Neural progenitor cell (in vitro differentiated cells): ENCODE measurements at regions not wholly inside any gene's neighbourhood (a gene's known extent, or its start where the extent isn't known, plus 50 kb on each side); places are given as distances from the start of the nearest gene placed in this dataset.
"Not testable (repeated sequence)": the region's sequence is repeated elsewhere in the genome, so short reads cannot be mapped to it uniquely, and the experiment has no call there.

Source experiments
- DNase-seq: peaks from one replicate; pipeline ENCODE4 v3.0.0-alpha.2; 2016; ENCODE audit warnings: low spot score
- H2AFZ ChIP-seq: fragments of 200-600 bp; sonication (generic); replicated peaks from 2 replicates; pipeline ENCODE4 v1.6.1; 2016; ENCODE audit warnings: antibody characterized with exemption
- H3F3A ChIP-seq: fragments of 200-600 bp; sonication (generic); 2 replicates; pipeline ENCODE4 v1.6.1; 2016; ENCODE audit warnings: antibody characterized with exemption, low read depth
- H3K27ac ChIP-seq: fragments of 200-600 bp; sonication (generic); 2 replicates; pipeline ENCODE4 v1.5.1; 2016; ENCODE audit warnings: mild to moderate bottlenecking
- H3K27me3 ChIP-seq: fragments of 200-600 bp; sonication (generic); 2 replicates; pipeline ENCODE4 v1.6.1; 2016; ENCODE audit warnings: mild to moderate bottlenecking, moderate library complexity
- H3K36me3 ChIP-seq: fragments of 200-600 bp; sonication (generic); 2 replicates; pipeline ENCODE4 v1.5.1; 2016
- H3K4me1 ChIP-seq: fragments of 200-600 bp; sonication (generic); 2 replicates; pipeline ENCODE4 v1.6.1; 2016; ENCODE audit warnings: mixed run types
- H3K4me2 ChIP-seq: fragments of 200-600 bp; sonication (generic); 2 replicates; pipeline ENCODE4 v1.6.1; 2016
- H3K4me3 ChIP-seq: fragments of 200-600 bp; sonication (generic); 2 replicates; pipeline ENCODE4 v1.5.1; 2016
- H3K79me2 ChIP-seq: fragments of 200-600 bp; sonication (generic); 2 replicates; pipeline ENCODE4 v1.6.1; 2016; ENCODE audit warnings: low read depth
- H3K9ac ChIP-seq: fragments of 200-600 bp; sonication (generic); 2 replicates; pipeline ENCODE4 v1.6.1; 2016
- H3K9me3 ChIP-seq: fragments of 200-600 bp; sonication (generic); 2 replicates; pipeline ENCODE4 v1.5.1; 2016; ENCODE audit warnings: low read depth
- H4K20me1 ChIP-seq: fragments of 200-600 bp; sonication (generic); 2 replicates; pipeline ENCODE4 v1.6.1; 2016; ENCODE audit warnings: low read depth
- H3K27ac Mint-ChIP-seq: 3 replicates; pipeline ENCODE4 v1.8.0; 2021; ENCODE audit warnings: mixed read lengths
- H3K27me3 Mint-ChIP-seq: 2 replicates; pipeline ENCODE4 v1.8.0; 2022; ENCODE audit warnings: low read depth, mild to moderate bottlenecking, inconsistent platforms, moderate library complexity, mixed read lengths; ENCODE audit not compliant: insufficient read depth
- H3K36me3 Mint-ChIP-seq: 3 replicates; pipeline ENCODE4 v1.8.0; 2021; ENCODE audit warnings: mixed read lengths
- H3K4me1 Mint-ChIP-seq: 3 replicates; pipeline ENCODE4 v1.8.0; 2021; ENCODE audit warnings: mixed read lengths
- H3K4me3 Mint-ChIP-seq: 3 replicates; pipeline ENCODE4 v1.8.0; 2021; ENCODE audit warnings: mild to moderate bottlenecking, moderate library complexity, mixed read lengths
- H3K9me3 Mint-ChIP-seq: 3 replicates; pipeline ENCODE4 v1.8.0; 2020; ENCODE audit warnings: mixed read lengths
- CTCF ChIP-seq: fragments of 200-600 bp; sonication (generic); IDR thresholded peaks from 2 replicates; pipeline ENCODE4 v1.5.1; 2017; ENCODE audit warnings: antibody characterized with exemption, mild to moderate bottlenecking

- not testable (repeated sequence) for H3K79me2 ChIP-seq, H3K4me1 ChIP-seq, DNase-seq, H3K4me1 Mint-ChIP-seq, H3F3A ChIP-seq, H3K4me2 ChIP-seq, H3K9ac ChIP-seq, H3K36me3 Mint-ChIP-seq, H3K9me3 Mint-ChIP-seq, H3K27ac Mint-ChIP-seq, H2AFZ ChIP-seq, H3K27ac ChIP-seq, H3K27me3 ChIP-seq, H3K36me3 ChIP-seq, H3K27me3 Mint-ChIP-seq, H3K9me3 ChIP-seq, H4K20me1 ChIP-seq, H3K4me3 ChIP-seq, H3K4me3 Mint-ChIP-seq
These were observed 230.5 kb upstream of the NOTCH2NLA start for GRCh38 chr1:146459308-146459707.

- not testable (repeated sequence) for H3K27me3 Mint-ChIP-seq, H3K4me1 ChIP-seq, H3K27ac ChIP-seq, H3K27ac Mint-ChIP-seq, H3K36me3 ChIP-seq, H3K27me3 ChIP-seq, H3K36me3 Mint-ChIP-seq, H3K9me3 Mint-ChIP-seq, H3K79me2 ChIP-seq, H3K4me1 Mint-ChIP-seq, H3F3A ChIP-seq, H3K4me2 ChIP-seq, H4K20me1 ChIP-seq, DNase-seq, H3K4me3 ChIP-seq, H2AFZ ChIP-seq, H3K4me3 Mint-ChIP-seq, H3K9me3 ChIP-seq, H3K9ac ChIP-seq
These were observed 220.0 kb upstream of the NOTCH2NLA start for GRCh38 chr1:146448877-146449246.

GRCh38 chr1:146448212-146448876 lies 219.5 kb upstream of the NOTCH2NLA start:
- not testable (repeated sequence) for H3K79me2 ChIP-seq, H3K27me3 Mint-ChIP-seq, H3K9ac ChIP-seq, H3F3A ChIP-seq, H2AFZ ChIP-seq, DNase-seq, H4K20me1 ChIP-seq, H3K4me2 ChIP-seq, H3K4me1 ChIP-seq, H3K4me3 ChIP-seq, H3K27me3 ChIP-seq, H3K4me1 Mint-ChIP-seq, H3K4me3 Mint-ChIP-seq, H3K9me3 ChIP-seq, H3K36me3 ChIP-seq, H3K27ac ChIP-seq, H3K27ac Mint-ChIP-seq, H3K36me3 Mint-ChIP-seq, H3K9me3 Mint-ChIP-seq
- TF ChIP-seq CTCF, result peak; percentile 47

GRCh38 chr1:146443871-146444222 lies 215.0 kb upstream of the NOTCH2NLA start:
- H3K27me3 Mint-ChIP-seq, H3K9me3 Mint-ChIP-seq, H3F3A ChIP-seq, H3K36me3 Mint-ChIP-seq, H3K4me1 Mint-ChIP-seq, H3K9me3 ChIP-seq, H3K36me3 ChIP-seq, H2AFZ ChIP-seq, H3K27ac Mint-ChIP-seq, H3K27me3 ChIP-seq, H3K27ac ChIP-seq, H3K4me3 Mint-ChIP-seq, H3K4me3 ChIP-seq, H3K4me2 ChIP-seq, H4K20me1 ChIP-seq, H3K79me2 ChIP-seq, H3K9ac ChIP-seq, H3K4me1 ChIP-seq: not testable (repeated sequence)
- peak; percentile 1 for DNase-seq

GRCh38 chr1:146443088-146443870 lies 214.5 kb upstream of the NOTCH2NLA start:
- H3K4me3 Mint-ChIP-seq, DNase-seq, H3K36me3 ChIP-seq, H3K27me3 Mint-ChIP-seq, H3K27ac ChIP-seq, H3K4me1 ChIP-seq, H3K4me3 ChIP-seq, H3F3A ChIP-seq, H3K4me1 Mint-ChIP-seq, H3K36me3 Mint-ChIP-seq, H4K20me1 ChIP-seq, H3K27ac Mint-ChIP-seq, H3K27me3 ChIP-seq, H2AFZ ChIP-seq, H3K9ac ChIP-seq, H3K9me3 ChIP-seq, H3K9me3 Mint-ChIP-seq, H3K79me2 ChIP-seq, H3K4me2 ChIP-seq: not testable (repeated sequence)

- H3F3A ChIP-seq, H3K4me3 ChIP-seq, H3K36me3 ChIP-seq, H3K9ac ChIP-seq, H3K27ac Mint-ChIP-seq, H3K27me3 ChIP-seq, H4K20me1 ChIP-seq, H3K36me3 Mint-ChIP-seq, H3K4me3 Mint-ChIP-seq, H3K4me1 Mint-ChIP-seq, H3K9me3 ChIP-seq, H3K79me2 ChIP-seq, DNase-seq, H3K9me3 Mint-ChIP-seq, H2AFZ ChIP-seq, H3K4me1 ChIP-seq, H3K27ac ChIP-seq, H3K27me3 Mint-ChIP-seq, H3K4me2 ChIP-seq: not testable (repeated sequence)
These were observed 209.7 kb upstream of the NOTCH2NLA start for GRCh38 chr1:146438543-146438942.

- not testable (repeated sequence) for H3K4me1 Mint-ChIP-seq, H3K36me3 ChIP-seq
These were observed 187.8 kb upstream of the NOTCH2NLA start for GRCh38 chr1:146416642-146417041.

More at GRCh38 chr1:146416642-146417041, 187.8 kb upstream of the NOTCH2NLA start:
- H3K4me2 ChIP-seq, H3K27me3 Mint-ChIP-seq, H3K79me2 ChIP-seq, H3F3A ChIP-seq, H3K4me1 ChIP-seq, H3K27ac Mint-ChIP-seq, DNase-seq, H3K27me3 ChIP-seq, H3K9me3 Mint-ChIP-seq, H4K20me1 ChIP-seq, H3K9ac ChIP-seq, H2AFZ ChIP-seq, H3K27ac ChIP-seq, H3K9me3 ChIP-seq, H3K4me3 ChIP-seq, H3K4me3 Mint-ChIP-seq, H3K36me3 Mint-ChIP-seq: not testable (repeated sequence)
